ENCODE measurements at regions not wholly inside any gene's neighbourhood (a gene's known extent, or its start where the extent isn't known, plus 50 kb on each side); places are given as distances from the start of the nearest gene placed in this dataset.
"Not testable (repeated sequence)": the region's sequence is repeated elsewhere in the genome, so short reads cannot be mapped to it uniquely, and the experiment has no call there.

GRCh38 chr1:146704162-146704724 lies 233.9 kb upstream of the NBPF12 start:
- TF ChIP-seq CTCF (IDR thresholded peaks at IDR 0.05; ENCODE audit: poor library complexity); EZH2phosphoT487 (IDR thresholded peaks at IDR 0.05; ENCODE audit: low read depth, severe bottlenecking, unreplicated experiment); EZH2 (IDR thresholded peaks at IDR 0.05; ENCODE audit: borderline replicate concordance): not testable (repeated sequence)

Data from hepatocyte (in vitro differentiated cells).